GM13977 (cell line): ENCODE measurements at regions not wholly inside any gene's neighbourhood (a gene's known extent, or its start where the extent isn't known, plus 50 kb on each side); places are given as distances from the start of the nearest gene placed in this dataset.
A peak's percentile ranks its signal among the peaks of the same experiment; 100 is the strongest.
"Not testable (repeated sequence)": the region's sequence is repeated elsewhere in the genome, so short reads cannot be mapped to it uniquely, and the experiment has no call there.

Source experiments
- DNase-seq: peaks from one replicate; pipeline ENCODE4 v3.0.0; 2012; ENCODE audit warnings: low spot score
- CTCF ChIP-seq: IDR thresholded peaks from 2 replicates; pipeline ENCODE4 v1.5.1; 2012; ENCODE audit warnings: mild to moderate bottlenecking, control low read depth; ENCODE audit not compliant: insufficient read depth; ENCODE audit errors: extremely low read depth, missing control alignments
- in situ Hi-C: fragments of 300-500 bp; cut with MboI; formaldehyde crosslinking; loops from one replicate; pipeline ENCODE4 v1.12.0; 2022; ENCODE audit warnings: low sequenced_read_pairs, low pct_unique_long_range_greater_than_20kb, mixed read lengths, inconsistent platforms; ENCODE audit not compliant: unreplicated experiment

- DNase-seq = no peak
- in situ Hi-C loops = no loop called here
- TF ChIP-seq CTCF = no peak
These were observed 118.3 kb upstream of the EEF2KMT start for GRCh38 chr16:5215901-5216300.

GRCh38 chr16:5214466-5214865, 116.9 kb upstream of the EEF2KMT start:
- TF ChIP-seq CTCF = no peak
- in situ Hi-C loops = no loop called here
- DNase-seq = no peak

GRCh38 chr16:5212501-5212900, 114.9 kb upstream of the EEF2KMT start:
- DNase-seq, in situ Hi-C loops: not testable (repeated sequence)

- DNase-seq = peak; percentile 48
- in situ Hi-C loops = not testable (repeated sequence)
These were observed 110.4 kb upstream of the EEF2KMT start for GRCh38 chr16:5207862-5208498.

GRCh38 chr16:5207001-5207523, 109.5 kb upstream of the EEF2KMT start:
- in situ Hi-C loops = no loop called here
- TF ChIP-seq CTCF = no peak

GRCh38 chr16:5206331-5206990, 108.9 kb upstream of the EEF2KMT start:
- in situ Hi-C loops = no loop called here
- TF ChIP-seq CTCF = no peak

More at GRCh38 chr16:5207001-5207523, 109.5 kb upstream of the EEF2KMT start:
- no peak for DNase-seq

GRCh38 chr16:5205361-5206040, 107.9 kb upstream of the EEF2KMT start:
- TF ChIP-seq CTCF = no peak
- in situ Hi-C loops = no loop called here
- no peak for DNase-seq

More at GRCh38 chr16:5206331-5206990, 108.9 kb upstream of the EEF2KMT start:
- DNase-seq = no peak

GRCh38 chr16:5203675-5204074, 106.1 kb upstream of the EEF2KMT start:
- DNase-seq, in situ Hi-C loops: not testable (repeated sequence)
